NB4 (cell line): ENCODE measurements at regions not wholly inside any gene's neighbourhood (a gene's known extent, or its start where the extent isn't known, plus 50 kb on each side); places are given as distances from the start of the nearest gene placed in this dataset.

Experiments
- CTCF ChIP-seq: IDR thresholded peaks from one replicate; pipeline ENCODE4 v1.5.1; 2012; ENCODE audit warnings: low read depth, low read length
- POLR2A ChIP-seq: IDR thresholded peaks from 2 replicates; pipeline ENCODE4 v1.6.1; 2011; ENCODE audit warnings: mild to moderate bottlenecking; ENCODE audit not compliant: insufficient read length; ENCODE audit errors: extremely low read depth

- no peak for TF ChIP-seq CTCF
- TF ChIP-seq POLR2A: no peak
Observed at GRCh38 chr13:53844473-53845146, 816.0 kb downstream of the OLFM4 start.
